IMR-90 (cell line): ENCODE measurements at regions not wholly inside any gene's neighbourhood (a gene's known extent, or its start where the extent isn't known, plus 50 kb on each side); places are given as distances from the start of the nearest gene placed in this dataset.

Experiments
- FOS ChIP-seq: fragments of 150-350 bp; IDR thresholded peaks from 2 replicates; pipeline ENCODE4 v1.6.1; 2016; ENCODE audit warnings: low read depth, low read length
- NFE2L2 ChIP-seq: fragments of 150-350 bp; IDR thresholded peaks from 2 replicates; pipeline ENCODE4 v1.6.1; 2016; ENCODE audit warnings: low read depth, mild to moderate bottlenecking, low read length
- POLR2A ChIP-seq: IDR thresholded peaks from 2 replicates; pipeline ENCODE4 v1.6.1; 2012; ENCODE audit warnings: mild to moderate bottlenecking, low read depth, low read length
- RAD21 ChIP-seq: IDR thresholded peaks from 2 replicates; pipeline ENCODE4 v1.6.1; 2012; ENCODE audit warnings: low read length, improper control_type of control experiment
- TF ChIP-seq, protein P1 (sequence below): conservative IDR thresholded peaks from 2 replicates; pipeline ENCODE4 v1.5.1; 2012; ENCODE audit warnings: mild to moderate bottlenecking, low read depth, low read length, improper control_type of control experiment
- TF ChIP-seq, protein P2 (sequence below): fragments of 150-350 bp; IDR thresholded peaks from 2 replicates; pipeline ENCODE4 v1.6.1; 2016; ENCODE audit warnings: low read depth, mild to moderate bottlenecking, low read length, moderate library complexity, borderline replicate concordance

- TF ChIP-seq POLR2A (no peak), NFE2L2 (no peak), RAD21 (no peak), FOS (no peak)
- TF ChIP-seq, protein P1, sequence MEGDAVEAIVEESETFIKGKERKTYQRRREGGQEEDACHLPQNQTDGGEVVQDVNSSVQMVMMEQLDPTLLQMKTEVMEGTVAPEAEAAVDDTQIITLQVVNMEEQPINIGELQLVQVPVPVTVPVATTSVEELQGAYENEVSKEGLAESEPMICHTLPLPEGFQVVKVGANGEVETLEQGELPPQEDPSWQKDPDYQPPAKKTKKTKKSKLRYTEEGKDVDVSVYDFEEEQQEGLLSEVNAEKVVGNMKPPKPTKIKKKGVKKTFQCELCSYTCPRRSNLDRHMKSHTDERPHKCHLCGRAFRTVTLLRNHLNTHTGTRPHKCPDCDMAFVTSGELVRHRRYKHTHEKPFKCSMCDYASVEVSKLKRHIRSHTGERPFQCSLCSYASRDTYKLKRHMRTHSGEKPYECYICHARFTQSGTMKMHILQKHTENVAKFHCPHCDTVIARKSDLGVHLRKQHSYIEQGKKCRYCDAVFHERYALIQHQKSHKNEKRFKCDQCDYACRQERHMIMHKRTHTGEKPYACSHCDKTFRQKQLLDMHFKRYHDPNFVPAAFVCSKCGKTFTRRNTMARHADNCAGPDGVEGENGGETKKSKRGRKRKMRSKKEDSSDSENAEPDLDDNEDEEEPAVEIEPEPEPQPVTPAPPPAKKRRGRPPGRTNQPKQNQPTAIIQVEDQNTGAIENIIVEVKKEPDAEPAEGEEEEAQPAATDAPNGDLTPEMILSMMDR, result no peak
- TF ChIP-seq, protein P2, sequence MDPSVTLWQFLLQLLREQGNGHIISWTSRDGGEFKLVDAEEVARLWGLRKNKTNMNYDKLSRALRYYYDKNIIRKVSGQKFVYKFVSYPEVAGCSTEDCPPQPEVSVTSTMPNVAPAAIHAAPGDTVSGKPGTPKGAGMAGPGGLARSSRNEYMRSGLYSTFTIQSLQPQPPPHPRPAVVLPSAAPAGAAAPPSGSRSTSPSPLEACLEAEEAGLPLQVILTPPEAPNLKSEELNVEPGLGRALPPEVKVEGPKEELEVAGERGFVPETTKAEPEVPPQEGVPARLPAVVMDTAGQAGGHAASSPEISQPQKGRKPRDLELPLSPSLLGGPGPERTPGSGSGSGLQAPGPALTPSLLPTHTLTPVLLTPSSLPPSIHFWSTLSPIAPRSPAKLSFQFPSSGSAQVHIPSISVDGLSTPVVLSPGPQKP, result no peak
Measured at GRCh38 chr11:76263166-76263565, 56.9 kb upstream of the WNT11 start.
